AG04449 (cell line): ENCODE measurements at regions not wholly inside any gene's neighbourhood (a gene's known extent, or its start where the extent isn't known, plus 50 kb on each side); places are given as distances from the start of the nearest gene placed in this dataset.
"Not testable (repeated sequence)": the region's sequence is repeated elsewhere in the genome, so short reads cannot be mapped to it uniquely, and the experiment has no call there.

Experiments used
- CTCF ChIA-PET: fragments of 350-600 bp; formaldehyde crosslinking; extraction: SDS; loops from one replicate; lab custom pipeline; 2021; ENCODE audit warnings: antibody characterized with exemption; lab: Yijun Ruan, JAX
- POLR2A ChIA-PET: fragments of 400-600, 350-600 bp; formaldehyde crosslinking; extraction: SDS; loops from one replicate; lab custom pipeline; 2020; ENCODE audit warnings: antibody characterized with exemption, inconsistent platforms; lab: Yijun Ruan, JAX
- DNase-seq: peaks from one replicate; pipeline ENCODE4 v3.0.0-alpha.2; 2010; ENCODE audit warnings: low read depth, low spot score
- H3K4me3 ChIP-seq: 2 replicates; pipeline ENCODE4 v1.5.1; 2011; ENCODE audit warnings: low read depth, mild to moderate bottlenecking, control low read depth, low read length
- TF ChIP-seq, protein P1 (sequence below): IDR thresholded peaks from one replicate; pipeline ENCODE4 v1.5.1; 2011; ENCODE audit warnings: mild to moderate bottlenecking, moderate library complexity, low read length, control low read depth, inconsistent platforms; ENCODE audit not compliant: insufficient read depth; ENCODE audit errors: missing control alignments

DNA sequence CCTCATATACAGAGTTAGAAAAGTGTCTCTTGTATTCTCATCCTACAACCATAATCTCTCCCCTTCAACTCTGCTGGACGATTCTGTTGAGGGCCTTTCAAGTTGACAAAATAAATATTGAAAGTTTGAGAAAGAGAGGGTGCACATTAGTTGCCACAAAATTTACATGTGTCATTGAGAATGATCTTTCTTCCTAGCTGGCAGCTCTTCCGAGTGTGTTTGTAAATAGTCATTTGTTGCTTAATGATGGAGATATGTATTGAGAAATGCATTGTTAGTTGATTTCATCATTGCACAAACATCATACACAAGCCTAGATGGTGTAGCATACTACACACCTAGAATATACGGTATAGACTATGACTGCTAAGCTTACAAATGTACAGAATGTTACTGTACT, 632.8 kb upstream of the AMOT start:
- POLR2A ChIA-PET, result no interaction called here
- H3K4me3 ChIP-seq, result no peak overlapping the region
- CTCF ChIA-PET, result no interaction called here
- DNase-seq, result no peak
- TF ChIP-seq, protein P1, sequence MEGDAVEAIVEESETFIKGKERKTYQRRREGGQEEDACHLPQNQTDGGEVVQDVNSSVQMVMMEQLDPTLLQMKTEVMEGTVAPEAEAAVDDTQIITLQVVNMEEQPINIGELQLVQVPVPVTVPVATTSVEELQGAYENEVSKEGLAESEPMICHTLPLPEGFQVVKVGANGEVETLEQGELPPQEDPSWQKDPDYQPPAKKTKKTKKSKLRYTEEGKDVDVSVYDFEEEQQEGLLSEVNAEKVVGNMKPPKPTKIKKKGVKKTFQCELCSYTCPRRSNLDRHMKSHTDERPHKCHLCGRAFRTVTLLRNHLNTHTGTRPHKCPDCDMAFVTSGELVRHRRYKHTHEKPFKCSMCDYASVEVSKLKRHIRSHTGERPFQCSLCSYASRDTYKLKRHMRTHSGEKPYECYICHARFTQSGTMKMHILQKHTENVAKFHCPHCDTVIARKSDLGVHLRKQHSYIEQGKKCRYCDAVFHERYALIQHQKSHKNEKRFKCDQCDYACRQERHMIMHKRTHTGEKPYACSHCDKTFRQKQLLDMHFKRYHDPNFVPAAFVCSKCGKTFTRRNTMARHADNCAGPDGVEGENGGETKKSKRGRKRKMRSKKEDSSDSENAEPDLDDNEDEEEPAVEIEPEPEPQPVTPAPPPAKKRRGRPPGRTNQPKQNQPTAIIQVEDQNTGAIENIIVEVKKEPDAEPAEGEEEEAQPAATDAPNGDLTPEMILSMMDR, result no peak

DNA sequence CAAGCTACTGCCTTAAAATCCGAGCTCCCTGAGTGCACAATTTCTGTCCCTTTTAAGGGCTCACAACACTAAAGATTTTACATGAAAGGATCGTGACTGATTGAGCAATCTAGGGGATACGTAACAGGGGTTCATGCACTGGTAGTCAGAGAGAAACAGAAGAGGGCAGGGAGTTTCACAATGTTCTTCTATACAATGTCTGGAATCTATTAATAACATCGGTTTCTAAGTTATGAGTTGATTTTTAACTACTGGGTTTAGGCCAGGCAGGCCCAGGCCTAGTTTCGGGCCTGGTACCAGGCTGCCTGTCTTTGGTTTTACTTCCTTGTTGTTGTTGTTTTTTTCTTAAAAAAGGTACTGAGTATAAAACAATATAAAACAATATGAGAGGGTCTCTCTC, 632.4 kb upstream of the AMOT start:
- POLR2A ChIA-PET, CTCF ChIA-PET, DNase-seq: not testable (repeated sequence)

DNA sequence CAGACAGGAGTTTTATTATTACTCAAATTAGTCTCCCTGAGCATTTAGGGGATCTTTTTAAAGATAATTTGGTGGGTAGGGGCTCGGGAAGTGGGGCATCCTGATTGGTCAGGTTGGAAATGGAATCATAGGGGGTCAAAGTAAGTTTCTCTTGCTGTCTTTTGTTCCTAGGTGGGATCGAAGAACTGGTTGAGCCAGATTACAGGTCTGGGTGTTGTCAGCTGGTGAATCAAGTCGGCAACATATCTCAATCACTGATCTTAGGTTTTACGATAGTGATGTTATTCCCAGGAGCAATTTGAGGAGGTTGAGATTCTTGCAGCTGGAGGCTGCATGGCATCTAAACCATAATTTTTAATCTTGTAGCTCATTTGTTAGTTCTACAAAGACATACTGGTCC, 629.5 kb upstream of the AMOT start:
- ChIA-PET CTCF (no interaction called here), POLR2A (no interaction called here)
- DNase-seq, result no peak
- H3K4me3 ChIP-seq, result no peak overlapping the region
- TF ChIP-seq, protein P1, result no peak

More for the DNA sequence above, 632.4 kb upstream of the AMOT start:
- H3K4me3 ChIP-seq, result not testable (repeated sequence)

DNA sequence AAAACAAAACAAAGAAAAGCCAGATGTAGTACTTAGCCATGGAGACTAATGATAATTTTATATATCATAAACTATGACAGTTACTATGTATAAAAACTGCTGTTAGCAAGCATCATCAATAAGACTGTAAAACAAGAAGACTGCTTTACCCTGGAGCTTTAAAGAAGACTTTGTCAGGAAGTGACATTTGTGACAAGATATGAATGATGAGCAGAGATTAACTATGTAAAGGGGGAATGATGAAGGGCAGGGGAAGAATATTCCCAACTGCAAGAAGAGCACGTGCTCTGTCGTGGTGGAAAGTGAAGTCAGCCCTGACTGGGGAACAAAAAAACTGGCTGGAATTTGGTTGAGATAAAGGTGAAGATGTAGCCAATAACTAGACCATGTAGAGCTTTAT, 617.1 kb upstream of the AMOT start:
- TF ChIP-seq, protein P1, result no peak
- no peak overlapping the region for H3K4me3 ChIP-seq
- ChIA-PET POLR2A (no interaction called here), CTCF (no interaction called here)
- no peak for DNase-seq

DNA sequence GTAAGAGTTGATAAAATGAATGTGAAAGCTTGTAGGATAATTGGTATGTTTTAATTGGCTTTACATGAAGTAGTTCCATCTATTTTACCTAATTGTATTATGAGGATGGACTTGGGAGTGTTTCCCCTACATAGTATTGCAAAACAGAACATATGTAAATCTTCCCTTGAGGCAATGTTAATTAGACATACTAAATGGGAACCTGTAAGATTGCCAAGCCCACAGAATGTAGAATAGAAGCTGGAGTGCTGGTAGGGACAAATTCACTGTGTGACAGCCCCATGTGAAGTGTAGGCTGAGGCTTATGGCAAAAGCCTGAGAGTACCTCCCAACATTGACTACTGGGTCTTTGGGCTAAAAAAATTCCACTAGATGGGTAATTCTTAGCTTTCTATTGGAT, 615.0 kb upstream of the AMOT start:
- DNase-seq, result no peak
- CTCF ChIA-PET, result no interaction called here
- TF ChIP-seq, protein P1, result no peak
- no peak overlapping the region for H3K4me3 ChIP-seq
- POLR2A ChIA-PET, result no interaction called here

DNA sequence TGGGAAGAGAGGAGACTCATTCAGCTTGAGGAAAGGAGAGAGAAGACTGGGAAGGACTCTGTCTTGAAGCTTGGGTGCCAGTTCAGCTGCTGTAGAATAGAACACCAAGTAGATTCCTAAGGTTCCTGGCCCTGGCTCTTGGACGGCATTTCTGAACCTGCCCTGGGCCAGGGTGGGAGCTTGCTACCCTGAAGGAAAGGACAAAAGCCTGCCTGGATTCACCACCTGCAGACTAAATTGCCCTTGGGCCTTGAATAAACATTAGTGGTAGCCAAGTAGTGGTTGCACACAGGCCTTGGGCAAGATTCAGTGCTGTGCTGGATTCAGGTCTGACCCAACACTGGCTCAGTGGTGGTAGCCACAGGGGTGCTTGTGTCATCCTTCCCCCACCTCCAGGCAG, 588.4 kb upstream of the AMOT start:
- TF ChIP-seq, protein P1, result no peak
- POLR2A ChIA-PET, result no interaction called here
- H3K4me3 ChIP-seq, result no peak overlapping the region
- CTCF ChIA-PET, result no interaction called here
- DNase-seq, result no peak

DNA sequence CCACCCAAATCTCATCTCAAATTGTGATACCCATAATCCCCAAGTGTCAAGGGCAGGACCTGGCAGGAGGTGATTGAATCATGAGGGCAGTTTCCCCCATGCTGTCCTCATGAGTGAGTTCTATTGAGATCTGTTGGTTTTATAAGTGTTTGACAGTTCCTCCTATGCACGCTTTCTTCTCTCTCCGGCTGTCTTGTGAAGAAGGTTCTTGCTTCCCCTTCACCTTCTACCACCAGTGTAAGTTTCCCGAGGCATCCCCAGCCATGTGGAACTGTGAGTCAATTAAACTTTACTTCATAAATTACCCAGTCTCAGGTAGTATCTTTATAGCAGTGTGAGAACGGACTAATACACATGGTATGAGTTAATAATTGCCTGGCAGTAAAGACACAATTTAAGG, 581.7 kb upstream of the AMOT start:
- CTCF ChIA-PET, result no interaction called here
- no peak for DNase-seq
- TF ChIP-seq, protein P1, result no peak
- no peak overlapping the region for H3K4me3 ChIP-seq
- POLR2A ChIA-PET, result no interaction called here
